T-helper 2 cell (primary cell): ENCODE measurements at regions not wholly inside any gene's neighbourhood (a gene's known extent, or its start where the extent isn't known, plus 50 kb on each side); places are given as distances from the start of the nearest gene placed in this dataset.

Source experiments
- DNase-seq, 5 experiments: peaks; one replicate each; pipeline versions ENCODE4 v3.0.0 to v3.0.0-alpha.2; 2012 to 2022

- DNase-seq, result no peak
Measured at GRCh38 chr14:61950340-61950739, 188.1 kb downstream of the SNAPC1 start.

- DNase-seq, result no peak
Measured at GRCh38 chr14:61953602-61954001, 191.4 kb downstream of the SNAPC1 start.

- DNase-seq, result no peak
Measured at GRCh38 chr14:61954306-61954705, 192.1 kb downstream of the SNAPC1 start.

- DNase-seq, result no peak
Measured at GRCh38 chr14:61956517-61956916, 194.3 kb downstream of the SNAPC1 start.

- no peak for DNase-seq
Measured at GRCh38 chr14:61959348-61959747, 197.1 kb downstream of the SNAPC1 start.

GRCh38 chr14:61961369-61961768 lies 199.1 kb downstream of the SNAPC1 start:
- DNase-seq, result no peak

- no peak for DNase-seq
Measured at GRCh38 chr14:61963926-61964325, 201.7 kb downstream of the SNAPC1 start.

GRCh38 chr14:61965030-61965745 lies 203.0 kb downstream of the SNAPC1 start:
- no peak for DNase-seq

GRCh38 chr14:61968207-61968606 lies 206.0 kb downstream of the SNAPC1 start:
- no peak for DNase-seq

- no peak for DNase-seq
Measured at GRCh38 chr14:61972711-61973110, 210.5 kb downstream of the SNAPC1 start.

GRCh38 chr14:61973981-61974380 lies 211.8 kb downstream of the SNAPC1 start:
- no peak for DNase-seq

- no peak for DNase-seq
Measured at GRCh38 chr14:61977217-61977616, 215.0 kb downstream of the SNAPC1 start.

GRCh38 chr14:61988240-61988639 lies 226.0 kb downstream of the SNAPC1 start:
- no peak for DNase-seq

- DNase-seq, result no peak
Measured at GRCh38 chr14:61992139-61992538, 229.9 kb downstream of the SNAPC1 start.

- DNase-seq, result no peak
Measured at GRCh38 chr14:61992926-61993325, 230.7 kb downstream of the SNAPC1 start.

- no peak for DNase-seq
Measured at GRCh38 chr14:61994589-61994988, 232.4 kb downstream of the SNAPC1 start.

- DNase-seq, result no peak
Measured at GRCh38 chr14:61996753-61997152, 234.5 kb downstream of the SNAPC1 start.

- no peak for DNase-seq
Measured at GRCh38 chr14:61997161-61997560, 234.9 kb downstream of the SNAPC1 start.

GRCh38 chr14:62001963-62002362 lies 239.7 kb downstream of the SNAPC1 start:
- no peak for DNase-seq

- no peak for DNase-seq
Measured at GRCh38 chr14:62002642-62003041, 240.4 kb downstream of the SNAPC1 start.

- no peak for DNase-seq
Measured at GRCh38 chr14:62003701-62004100, 241.5 kb downstream of the SNAPC1 start.

- no peak for DNase-seq
Measured at GRCh38 chr14:62006116-62006731, 244.0 kb downstream of the SNAPC1 start.

GRCh38 chr14:62015243-62015642 lies 253.0 kb downstream of the SNAPC1 start:
- no peak for DNase-seq

- no peak for DNase-seq
Measured at GRCh38 chr14:62015945-62016344, 253.7 kb downstream of the SNAPC1 start.
